ENCODE measurements at regions not wholly inside any gene's neighbourhood (a gene's known extent, or its start where the extent isn't known, plus 50 kb on each side); places are given as distances from the start of the nearest gene placed in this dataset.

DNA sequence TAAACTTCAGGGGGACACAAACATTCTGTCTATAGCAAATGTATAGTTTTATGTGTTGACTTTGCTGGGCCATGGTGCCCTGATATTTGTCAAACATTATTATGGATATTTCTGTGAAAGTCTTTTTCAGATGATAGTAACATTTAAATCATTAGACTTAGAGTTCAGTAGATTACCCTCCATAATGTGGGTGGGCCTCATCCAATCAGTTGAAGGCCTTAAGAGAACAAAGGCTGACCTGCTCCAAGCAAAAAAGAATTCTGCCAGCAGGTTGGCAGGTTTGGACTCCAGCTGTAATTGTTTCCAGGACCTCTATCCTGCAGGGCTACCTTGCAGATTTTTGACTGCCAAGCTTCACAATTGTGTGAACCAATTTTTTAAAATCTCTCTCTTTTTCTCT is 1250.9 kb downstream of the ROBO1 start:
- TF ChIP-seq, protein P1, sequence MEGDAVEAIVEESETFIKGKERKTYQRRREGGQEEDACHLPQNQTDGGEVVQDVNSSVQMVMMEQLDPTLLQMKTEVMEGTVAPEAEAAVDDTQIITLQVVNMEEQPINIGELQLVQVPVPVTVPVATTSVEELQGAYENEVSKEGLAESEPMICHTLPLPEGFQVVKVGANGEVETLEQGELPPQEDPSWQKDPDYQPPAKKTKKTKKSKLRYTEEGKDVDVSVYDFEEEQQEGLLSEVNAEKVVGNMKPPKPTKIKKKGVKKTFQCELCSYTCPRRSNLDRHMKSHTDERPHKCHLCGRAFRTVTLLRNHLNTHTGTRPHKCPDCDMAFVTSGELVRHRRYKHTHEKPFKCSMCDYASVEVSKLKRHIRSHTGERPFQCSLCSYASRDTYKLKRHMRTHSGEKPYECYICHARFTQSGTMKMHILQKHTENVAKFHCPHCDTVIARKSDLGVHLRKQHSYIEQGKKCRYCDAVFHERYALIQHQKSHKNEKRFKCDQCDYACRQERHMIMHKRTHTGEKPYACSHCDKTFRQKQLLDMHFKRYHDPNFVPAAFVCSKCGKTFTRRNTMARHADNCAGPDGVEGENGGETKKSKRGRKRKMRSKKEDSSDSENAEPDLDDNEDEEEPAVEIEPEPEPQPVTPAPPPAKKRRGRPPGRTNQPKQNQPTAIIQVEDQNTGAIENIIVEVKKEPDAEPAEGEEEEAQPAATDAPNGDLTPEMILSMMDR (IDR thresholded peaks at IDR 0.05; ENCODE audit: insufficient read depth, low read length, poor library complexity, severe bottlenecking): no peak
- TF ChIP-seq EZH2phosphoT487 (conservative IDR thresholded peaks at IDR 0.05; ENCODE audit: low read length): no peak
